Sigmoid colon (tissue), 6 donors: ENCODE measurements at regions not wholly inside any gene's neighbourhood (a gene's known extent, or its start where the extent isn't known, plus 50 kb on each side); places are given as distances from the start of the nearest gene placed in this dataset.

Source experiments
- DNase-seq: peaks from one replicate; pipeline ENCODE4 v3.0.0-alpha.2; 2019
- H3K27ac ChIP-seq, 4 donors: fragments of 200-600 bp; sonication (generic); one replicate each; pipeline ENCODE4 v1.5.1; 2016 to 2019; ENCODE audit warnings: mild to moderate bottlenecking in 1 of 4
- H3K27me3 ChIP-seq, 3 donors: fragments of 200-600 bp; sonication (generic); one replicate each; pipeline ENCODE4 v1.5.1; 2019; ENCODE audit warnings: mild to moderate bottlenecking in 1 of 3
- H3K36me3 ChIP-seq, 4 donors: fragments of 200-600 bp; sonication (generic); one replicate each; pipeline ENCODE4 v1.5.1; 2016 to 2019
- H3K4me1 ChIP-seq, 4 donors: fragments of 200-600 bp; sonication (generic); one replicate each; pipeline ENCODE4 v1.5.1; 2017 to 2019
- H3K4me3 ChIP-seq, 4 donors: fragments of 200-600 bp; sonication (generic); one replicate each; pipeline ENCODE4 v1.5.1; 2017 to 2019; ENCODE audit warnings: mild to moderate bottlenecking in 2 of 4, moderate library complexity in 1 of 4
- H3K9me3 ChIP-seq, 4 donors: fragments of 200-600 bp in 3 of 4; sonication (generic) in 3 of 4; one replicate each; pipeline versions ENCODE4 v1.5.1 to v1.6.1; 2013 to 2019
- CTCF ChIP-seq, 4 experiments: fragments of 450-650 bp in 3 of 4; fragments of 200-600 bp in 1 of 4; IDR thresholded peaks; one replicate each; pipeline ENCODE4 v1.5.1; 2016 to 2019; ENCODE audit warnings: antibody characterized with exemption in 4 of 4, mild to moderate bottlenecking in 3 of 4, moderate library complexity in 2 of 4
- EP300 ChIP-seq, 4 donors: sonication (generic); formaldehyde crosslinking; IDR thresholded peaks; one replicate each; pipeline ENCODE4 v1.6.1; 2017; ENCODE audit warnings: antibody characterized with exemption in 4 of 4
- POLR2A ChIP-seq, 2 donors: fragments of 450-650 bp; IDR thresholded peaks; one replicate each; pipeline ENCODE4 v1.6.1; 2016; ENCODE audit warnings: antibody characterized with exemption in 2 of 2, mild to moderate bottlenecking in 2 of 2, moderate library complexity in 2 of 2
- POLR2AphosphoS5 ChIP-seq, 4 donors: sonication (generic); formaldehyde crosslinking; IDR thresholded peaks; one replicate each; pipeline ENCODE4 v1.6.1; 2017; ENCODE audit warnings: antibody characterized with exemption in 4 of 4
- WGBS, 2 donors: extraction: QIAGEN DNeasy Blood & Tissue Kit; methylation state at CpG; one replicate each; pipeline ENCODE4 v1.1.7; 2013; 5-methylcytosine and 5-hydroxymethylcytosine counted together
- intact Hi-C: fragments of 100-400 bp; cut with DNase I; formaldehyde crosslinking; loops from one replicate; pipeline ENCODE4 v1.15.1; 2023
- donor health status: healthy with polysubstance abuse.
- donor health status: healthy.

DNA sequence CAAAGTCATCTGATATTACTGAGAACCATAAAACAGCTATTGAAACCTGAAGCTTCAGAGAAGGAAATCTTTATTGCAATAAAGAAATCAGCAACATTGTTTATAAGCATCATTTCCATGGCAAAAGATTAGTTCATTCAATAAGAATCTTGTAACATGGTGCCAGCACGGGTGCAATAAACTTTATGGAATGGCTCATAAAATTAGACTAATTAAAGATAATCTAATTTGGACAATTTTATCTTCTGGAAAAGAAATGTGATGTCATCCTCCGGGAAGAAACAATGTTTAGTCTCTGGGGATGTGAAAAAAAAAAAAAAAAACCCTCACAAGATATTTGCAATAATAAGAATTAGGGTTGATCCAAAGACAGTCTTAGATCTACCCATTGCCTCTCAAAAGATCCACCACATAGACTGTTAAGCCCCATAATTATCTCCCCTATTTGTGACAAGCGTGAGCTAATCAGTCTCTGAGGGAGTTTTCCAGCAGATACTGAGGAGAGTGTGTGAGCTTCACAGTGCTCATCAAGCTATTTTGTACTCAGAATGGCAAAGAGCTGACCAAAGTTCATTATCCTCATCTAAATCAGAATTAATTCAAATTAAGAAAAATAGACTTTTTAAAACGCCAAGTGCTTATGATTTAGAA lies 297.0 kb upstream of the EDNRB start:
- no peaks in the 10 kb centered on the region for H3K4me1 ChIP-seq
- H3K27me3 ChIP-seq: no peaks in the 10 kb centered on the region
- H3K27ac ChIP-seq: no peak overlapping the region
- TF ChIP-seq EP300 (IDR thresholded peaks at IDR 0.05) (no peak), POLR2AphosphoS5 (IDR thresholded peaks at IDR 0.05) (no peak), POLR2A (IDR thresholded peaks at IDR 0.05) (no peak), CTCF (IDR thresholded peaks at IDR 0.05) (no peak)
- DNase-seq: no peak
- WGBS, 2 donors: 46 to 74% methylated on average over 4 of the region's 4 CpGs
- H3K9me3 ChIP-seq: no peaks in the 10 kb centered on the region
- intact Hi-C loops: no loop called here
- no peaks in the 10 kb centered on the region for H3K36me3 ChIP-seq
- H3K4me3 ChIP-seq: no peak overlapping the region

DNA sequence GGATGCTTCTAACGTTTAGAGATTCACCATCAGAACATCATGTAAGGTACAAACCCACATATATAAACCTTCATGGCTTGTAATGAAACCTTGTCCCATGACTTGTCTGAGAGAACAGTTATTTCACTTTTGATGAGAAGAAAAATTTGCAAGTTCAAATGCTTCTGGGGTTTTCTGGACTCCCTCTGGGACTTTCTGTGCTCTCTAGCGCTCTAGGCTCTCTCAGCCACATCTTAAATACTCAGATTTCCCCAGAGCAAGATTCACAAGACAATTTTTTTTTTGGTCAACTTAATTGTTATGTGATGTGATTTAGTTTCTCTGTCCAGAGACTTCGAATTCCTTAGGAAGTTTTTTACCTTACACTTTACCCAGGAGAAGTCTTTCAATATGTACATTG lies 282.8 kb upstream of the EDNRB start:
- Histone ChIP-seq H3K27me3 (no peaks in the 10 kb centered on the region), H3K4me1 (no peaks in the 10 kb centered on the region), H3K9me3 (no peaks in the 10 kb centered on the region), H3K36me3 (no peaks in the 10 kb centered on the region), H3K4me3 (no peak overlapping the region), H3K27ac (no peak overlapping the region)
- 60 to 72% methylated on average over 3 of the region's 3 CpGs for WGBS, 2 donors
- intact Hi-C loops: no loop called here
- TF ChIP-seq POLR2AphosphoS5 (IDR thresholded peaks at IDR 0.05) (no peak), EP300 (IDR thresholded peaks at IDR 0.05) (no peak), POLR2A (IDR thresholded peaks at IDR 0.05) (no peak), CTCF (IDR thresholded peaks at IDR 0.05) (no peak)
- no peak for DNase-seq

DNA sequence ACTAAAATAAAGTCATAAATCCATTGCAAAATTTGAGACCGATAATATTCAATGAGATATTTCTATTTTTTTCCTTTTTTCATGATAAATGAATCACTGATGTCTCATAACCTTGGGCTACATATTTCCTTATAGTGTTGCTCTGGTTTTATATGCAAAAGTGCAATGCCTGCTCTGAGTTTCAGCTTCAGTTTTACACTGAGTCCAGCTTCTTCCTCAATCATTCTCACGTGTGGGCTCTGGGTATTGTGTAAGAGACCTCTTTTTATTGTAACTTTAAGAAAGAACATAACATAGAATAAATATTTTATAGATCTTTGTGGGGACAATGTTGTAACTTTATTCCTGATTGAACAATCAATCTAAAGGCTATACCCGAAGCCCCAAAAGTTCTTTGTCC lies 280.2 kb upstream of the EDNRB start:
- H3K27ac ChIP-seq: no peak overlapping the region
- no peak for TF ChIP-seq POLR2A (IDR thresholded peaks at IDR 0.05)
- no peak for TF ChIP-seq CTCF (IDR thresholded peaks at IDR 0.05)
- TF ChIP-seq POLR2AphosphoS5 (IDR thresholded peaks at IDR 0.05): no peak
- DNase-seq: no peak
- no peak overlapping the region for H3K4me3 ChIP-seq
- 50 to 68% methylated on average over 3 of the region's 3 CpGs for WGBS, 2 donors
- no peaks in the 10 kb centered on the region for H3K27me3 ChIP-seq
- intact Hi-C loops: no loop called here
- no peaks in the 10 kb centered on the region for H3K36me3 ChIP-seq
- no peaks in the 10 kb centered on the region for H3K9me3 ChIP-seq
- no peaks in the 10 kb centered on the region for H3K4me1 ChIP-seq

- H3K4me3 ChIP-seq: no peak overlapping the region
- no peak for DNase-seq
- H3K9me3 ChIP-seq: no peaks in the 10 kb centered on the region
- no peak for TF ChIP-seq POLR2AphosphoS5 (IDR thresholded peaks at IDR 0.05)
- no peak for TF ChIP-seq EP300 (IDR thresholded peaks at IDR 0.05)
- no peak for TF ChIP-seq POLR2A (IDR thresholded peaks at IDR 0.05)
- no peak for TF ChIP-seq CTCF (IDR thresholded peaks at IDR 0.05)
- H3K4me1 ChIP-seq: no peaks in the 10 kb centered on the region
- H3K36me3 ChIP-seq: no peaks in the 10 kb centered on the region
- intact Hi-C loops: no loop called here
- no peak overlapping the region for H3K27ac ChIP-seq
- H3K27me3 ChIP-seq: peaks cover 0 to 3% (median 0%) of the 10 kb centered on the region in 3 donors
- WGBS, 2 donors: 68 to 82% methylated on average over 1 of the region's 1 CpG
Observed at GRCh38 chr13:78198419-78198818, 279.8 kb upstream of the EDNRB start.

- Histone ChIP-seq H3K36me3 (no peaks in the 10 kb centered on the region), H3K4me1 (no peaks in the 10 kb centered on the region), H3K9me3 (no peaks in the 10 kb centered on the region), H3K27ac (no peak overlapping the region), H3K4me3 (no peak overlapping the region), H3K27me3 (peaks cover 0 to 3% (median 0%) of the 10 kb centered on the region in 3 donors)
- DNase-seq: no peak
- intact Hi-C loops: no loop called here
- TF ChIP-seq EP300 (IDR thresholded peaks at IDR 0.05) (no peak), CTCF (IDR thresholded peaks at IDR 0.05) (no peak), POLR2A (IDR thresholded peaks at IDR 0.05) (no peak), POLR2AphosphoS5 (IDR thresholded peaks at IDR 0.05) (no peak)
- 82 to 88% methylated on average over 5 of the region's 5 CpGs for WGBS, 2 donors
Observed at GRCh38 chr13:78197231-78197630, 278.6 kb upstream of the EDNRB start.
